ENCODE measurements at regions not wholly inside any gene's neighbourhood (a gene's known extent, or its start where the extent isn't known, plus 50 kb on each side); places are given as distances from the start of the nearest gene placed in this dataset.

DNA sequence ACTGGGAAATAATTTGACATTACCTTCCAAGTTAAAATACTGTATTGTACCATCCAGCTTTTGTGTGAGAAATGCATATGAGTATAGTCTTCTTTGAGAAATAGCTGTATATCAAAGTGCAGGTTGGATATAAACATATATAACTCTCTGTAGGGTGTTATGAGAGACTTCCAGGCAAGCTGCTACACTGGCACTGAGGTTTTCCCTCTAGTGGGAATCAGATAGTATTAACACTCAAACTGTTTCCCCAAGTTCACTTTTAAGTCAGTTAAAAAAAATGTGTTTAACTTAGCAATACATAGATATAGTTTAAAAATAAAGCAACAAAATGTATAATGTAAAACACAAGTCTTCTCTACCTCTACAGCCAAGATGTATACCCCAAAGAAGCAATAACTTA is 368.4 kb upstream of the SLC8A1 start:
- DNase-seq: no peak

DNA sequence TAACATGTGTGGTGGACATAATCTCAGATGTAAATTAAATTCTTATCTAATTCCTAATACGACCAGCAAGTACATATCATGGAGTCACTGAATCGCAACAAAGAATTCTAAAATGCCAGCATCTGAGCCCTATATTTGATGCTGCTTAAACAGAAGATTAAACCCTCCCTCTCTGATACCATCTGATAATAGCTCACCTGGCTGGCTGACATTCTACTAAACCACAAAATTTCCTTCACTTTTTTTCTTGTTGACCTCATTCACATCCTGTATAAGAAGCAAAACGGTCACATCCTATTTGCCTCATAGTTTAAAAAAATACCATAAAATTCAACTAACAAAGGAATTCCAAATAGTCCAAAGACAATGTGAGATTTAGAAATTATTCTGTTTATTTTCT is 371.6 kb upstream of the SLC8A1 start:
- DNase-seq: no peak

- no peak for DNase-seq
These were observed 372.4 kb upstream of the SLC8A1 start for GRCh38 chr2:40824278-40824677.

DNA sequence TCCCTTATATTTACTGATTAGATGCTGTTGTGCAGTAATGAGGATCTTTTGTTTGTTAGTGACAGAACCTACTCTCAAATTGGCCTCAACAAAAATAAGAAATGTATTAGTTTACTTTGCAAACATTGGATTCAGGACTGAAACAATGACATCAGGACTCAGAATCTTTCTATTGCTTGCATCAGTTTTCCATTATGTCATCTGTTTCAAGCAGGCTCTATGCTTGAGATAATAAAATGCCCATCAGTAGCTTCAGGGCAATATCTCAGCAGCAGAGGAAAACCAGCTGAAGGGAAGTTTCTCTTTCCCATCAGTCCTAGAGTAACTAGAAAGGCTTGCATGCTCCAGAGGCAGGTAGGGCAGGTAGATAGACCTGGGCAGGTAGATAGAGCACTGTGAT is 375.5 kb upstream of the SLC8A1 start:
- no peak for DNase-seq

GRCh38 chr2:40831321-40831873 is 379.5 kb upstream of the SLC8A1 start:
- no peak for DNase-seq

DNA sequence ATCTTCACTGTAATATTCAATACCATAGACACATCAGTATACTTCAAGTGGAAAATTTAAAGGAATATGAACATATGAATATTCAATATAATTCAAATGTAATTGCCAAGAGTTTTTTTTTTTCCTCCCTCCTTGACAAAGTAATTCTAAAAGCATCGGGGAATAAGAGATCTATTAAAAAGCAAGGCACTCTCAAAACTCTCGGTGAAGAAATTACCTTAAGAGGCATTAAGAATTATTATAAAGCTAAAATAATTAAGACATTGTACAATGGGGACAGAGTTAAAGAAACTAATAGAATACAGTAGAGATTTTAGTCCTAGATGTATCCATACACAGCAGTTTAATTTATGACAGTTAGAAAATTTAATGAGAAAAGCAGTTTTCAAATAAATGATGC is 390.0 kb upstream of the SLC8A1 start:
- no peak for DNase-seq

DNA sequence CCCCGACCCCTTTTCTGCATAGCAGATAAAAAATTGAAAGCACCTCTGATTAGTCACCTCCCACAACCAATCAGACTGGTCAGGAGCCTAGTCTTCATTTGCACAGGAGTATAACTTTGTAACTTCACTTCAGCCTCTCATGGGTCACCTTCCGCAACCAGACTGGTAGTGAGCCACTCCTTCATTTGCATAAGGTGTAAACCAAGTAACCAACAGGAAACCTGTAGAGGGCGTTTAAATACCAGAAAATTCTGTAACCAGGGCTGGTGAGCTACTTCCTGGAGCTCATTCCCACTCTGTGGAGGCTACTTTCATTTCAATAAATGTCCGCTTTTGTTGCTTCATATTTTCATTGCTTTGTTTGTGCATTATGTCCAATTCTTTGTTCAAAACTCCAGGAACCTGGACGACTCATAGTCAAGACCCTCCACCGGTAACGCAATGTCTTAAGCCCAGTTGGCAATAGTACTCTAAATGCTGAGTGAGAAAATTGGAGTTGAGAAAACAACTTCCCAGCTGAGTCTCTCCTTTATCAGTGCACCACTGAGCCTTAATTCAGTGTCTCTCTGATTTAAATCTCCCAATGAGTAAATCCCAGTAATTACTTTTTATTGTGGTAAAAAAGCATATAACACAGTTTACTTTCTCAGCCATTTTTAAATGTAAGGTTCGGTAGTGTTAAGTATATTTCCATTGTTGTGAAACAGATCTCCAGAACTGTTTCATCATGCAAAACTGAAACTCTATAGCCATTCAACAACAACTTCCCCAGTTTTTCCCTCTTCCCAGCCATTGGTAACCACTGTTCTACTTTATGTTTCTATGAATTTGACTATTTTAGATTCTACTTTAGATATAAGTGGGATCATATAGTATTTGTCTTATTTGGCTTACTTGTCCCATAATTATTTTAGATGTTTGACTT is 392.7 kb upstream of the SLC8A1 start:
- DNase-seq: no peak

- no peak for DNase-seq
These were observed 399.8 kb upstream of the SLC8A1 start for GRCh38 chr2:40851661-40852060.

GRCh38 chr2:40859617-40860016 is 407.7 kb upstream of the SLC8A1 start:
- DNase-seq: no peak

GRCh38 chr2:40867829-40868228 is 415.9 kb upstream of the SLC8A1 start:
- no peak for DNase-seq

- DNase-seq: no peak
These were observed 420.7 kb upstream of the SLC8A1 start for GRCh38 chr2:40872580-40872979.

GRCh38 chr2:40874380-40874779 is 422.5 kb upstream of the SLC8A1 start:
- no peak for DNase-seq

DNA sequence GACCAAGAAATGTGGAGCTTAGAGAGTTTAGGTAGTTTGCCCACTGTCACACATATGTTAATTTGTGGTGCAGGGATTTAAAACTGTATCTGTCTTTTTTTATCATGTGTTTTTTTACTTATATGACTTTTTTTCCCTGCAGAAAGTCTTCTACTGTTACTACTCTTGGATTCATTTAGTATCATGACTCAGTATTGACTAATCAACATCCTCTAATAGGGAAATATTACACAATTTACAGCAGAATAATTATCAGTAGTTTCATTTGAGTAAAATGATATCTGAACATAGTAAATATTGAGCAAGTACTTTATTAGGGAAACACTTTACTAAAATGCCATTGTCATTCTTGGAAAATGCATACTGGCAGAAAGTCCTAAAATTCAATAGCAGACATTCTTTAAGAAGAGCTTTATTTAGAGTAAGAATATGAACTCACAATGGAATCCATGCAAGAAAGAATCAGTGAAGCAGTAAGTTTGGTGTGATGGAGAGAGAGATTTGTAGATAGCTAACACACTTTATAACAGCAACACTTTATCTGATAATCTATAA is 425.9 kb upstream of the SLC8A1 start:
- no peak for DNase-seq

GRCh38 chr2:40879305-40879704 is 427.4 kb upstream of the SLC8A1 start:
- no peak for DNase-seq

- no peak for DNase-seq
These were observed 434.2 kb upstream of the SLC8A1 start for GRCh38 chr2:40886100-40886499.

DNA sequence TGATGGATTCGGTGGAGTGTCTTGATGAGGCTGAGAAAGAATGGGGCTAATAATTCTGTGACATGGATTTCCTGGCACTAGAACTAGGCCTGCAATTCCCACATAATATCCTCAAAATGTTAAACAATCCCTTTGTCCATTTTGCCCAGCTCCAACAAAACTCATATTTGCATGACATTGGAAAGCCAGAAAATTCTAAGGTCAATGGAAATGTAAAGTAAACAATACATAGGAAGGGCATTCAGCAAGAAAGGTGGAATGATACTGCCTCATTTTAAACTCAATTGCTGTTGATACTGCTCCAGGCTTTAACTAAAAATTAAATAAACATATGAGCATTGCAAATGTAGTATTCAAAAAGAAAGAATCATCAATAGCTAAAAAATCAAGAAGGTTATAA is 434.8 kb upstream of the SLC8A1 start:
- DNase-seq: no peak

GRCh38 chr2:40896358-40896757 is 444.5 kb upstream of the SLC8A1 start:
- DNase-seq: no peak

- no peak for DNase-seq
These were observed 462.8 kb upstream of the SLC8A1 start for GRCh38 chr2:40914666-40915065.

DNA sequence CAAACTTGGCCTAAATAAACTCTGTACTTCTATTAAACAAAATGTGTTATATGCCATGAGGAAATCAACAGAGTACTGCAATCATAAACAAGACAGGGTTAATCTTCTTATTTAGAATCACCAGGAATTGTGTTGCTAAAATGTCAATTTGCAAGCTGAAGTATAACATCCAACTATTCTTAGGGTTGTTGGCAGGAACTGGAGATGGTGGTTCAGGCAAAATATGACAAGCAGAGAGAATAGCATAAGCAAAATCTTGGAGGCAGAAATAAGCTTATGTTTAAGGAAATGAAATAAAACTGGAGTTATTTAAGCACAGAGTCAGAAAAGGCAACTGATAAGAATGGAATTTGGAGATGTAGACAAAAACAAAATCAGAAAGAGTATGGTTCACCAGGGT is 463.8 kb upstream of the SLC8A1 start:
- DNase-seq: no peak

DNA sequence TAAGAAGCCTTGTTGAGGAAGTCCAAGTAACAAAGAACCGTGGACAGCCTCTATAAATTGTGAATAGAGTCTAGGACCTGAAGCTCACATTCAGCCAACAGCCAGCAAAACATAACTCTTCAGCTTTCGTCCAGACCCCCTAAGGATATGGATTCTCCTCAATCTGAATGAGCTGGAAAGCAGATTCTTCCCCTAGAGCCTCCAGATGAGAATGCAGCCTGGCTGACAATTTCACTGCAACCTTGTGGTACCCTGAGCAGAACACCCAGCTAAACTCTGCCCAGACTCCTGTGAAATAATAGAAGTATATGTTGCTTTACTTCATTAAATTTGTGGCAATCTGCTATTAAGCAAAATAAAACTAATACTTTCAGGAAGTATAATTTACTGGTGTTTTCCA is 483.5 kb upstream of the SLC8A1 start:
- no peak for DNase-seq

GRCh38 chr2:40937284-40937683 is 485.4 kb upstream of the SLC8A1 start:
- DNase-seq: no peak

- no peak for DNase-seq
These were observed 501.5 kb upstream of the SLC8A1 start for GRCh38 chr2:40953341-40953740.

DNA sequence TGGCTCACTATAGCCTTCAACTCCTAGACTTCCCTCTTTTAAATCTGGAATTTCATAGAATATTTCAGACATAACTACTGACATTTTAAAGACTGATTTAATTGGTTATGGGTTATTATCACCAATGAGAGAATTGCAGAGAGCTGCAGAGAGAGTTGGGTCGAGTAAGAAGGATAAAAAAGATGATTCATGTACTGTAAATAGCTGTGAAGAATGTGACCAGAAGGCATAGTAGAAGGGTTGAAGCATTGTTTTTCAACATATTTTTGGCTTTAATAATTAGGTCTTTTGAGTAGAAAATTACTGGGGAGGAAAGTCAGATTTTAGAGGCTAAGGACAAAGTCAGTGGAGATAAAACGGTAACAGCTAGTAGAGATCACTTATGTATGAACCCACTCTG is 503.2 kb upstream of the SLC8A1 start:
- no peak for DNase-seq

DNA sequence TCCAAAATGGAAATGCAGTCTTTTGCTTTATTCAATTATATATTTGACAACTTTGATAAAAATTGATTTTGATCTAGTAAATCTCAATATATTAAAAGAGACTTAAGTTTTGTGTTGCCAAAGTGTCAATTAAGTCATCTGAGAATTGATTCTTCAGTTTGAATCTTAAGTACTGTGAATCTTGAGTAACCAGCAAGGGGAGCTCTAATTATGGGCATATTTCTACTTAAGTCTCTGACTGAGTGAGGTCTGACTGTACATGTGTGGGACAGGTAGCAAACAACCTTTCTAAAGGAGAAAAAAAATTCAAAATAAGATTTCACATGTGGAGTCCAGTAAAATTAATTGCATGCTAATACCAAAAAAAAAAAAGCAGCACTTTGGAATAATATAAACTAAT is 503.7 kb upstream of the SLC8A1 start:
- no peak for DNase-seq

Data from activated CD4-positive, alpha-beta T cell treated with anti-CD3 and anti-CD28 coated beads, Interleukin-2, Interleukin-6, amounts not matched to agents 100 ng/mL and 50 ng/mL, durations not matched to agents 16 hours and 8 hours (primary cell).